ENCODE measurements at regions not wholly inside any gene's neighbourhood (a gene's known extent, or its start where the extent isn't known, plus 50 kb on each side); places are given as distances from the start of the nearest gene placed in this dataset.

- peak overlapping the region in 1 of 4 donors; percentile 36 for H3K27ac ChIP-seq
- no peaks in the 10 kb centered on the region for H3K9me3 ChIP-seq
- ATAC-seq (no peak), DNase-seq (peak in 1 of 4 donors; percentile 39)
- intact Hi-C loops (cut with DNase I), result no loop called here
- H3K4me3 ChIP-seq, result no peak overlapping the region
- H3K4me1 ChIP-seq, result peaks cover 3% of the 10 kb centered on the region
- no peak for TF ChIP-seq CTCF (IDR thresholded peaks at IDR 0.05)
- no peak for TF ChIP-seq POLR2A (IDR thresholded peaks at IDR 0.05)
- no peaks in the 10 kb centered on the region for H3K36me3 ChIP-seq (replicated peaks in 1 of 2; ENCODE audit: insufficient read depth in 1 of 2, low read depth in 2 of 2)
- H3K27me3 ChIP-seq, result no peaks in the 10 kb centered on the region
- 80 to 93% methylated on average over 10 of the region's 10 CpGs for WGBS, 2 donors
Observed at GRCh38 chr2:236866542-236867340, 218.9 kb upstream of the COPS8 start.

GRCh38 chr2:236867441-236868260 is 218.0 kb upstream of the COPS8 start:
- Histone ChIP-seq H3K4me1 (peaks cover 8% of the 10 kb centered on the region), H3K4me3 (no peak overlapping the region), H3K9me3 (no peaks in the 10 kb centered on the region), H3K36me3 (replicated peaks in 1 of 2; ENCODE audit: insufficient read depth in 1 of 2, low read depth in 2 of 2) (no peaks in the 10 kb centered on the region), H3K27me3 (no peaks in the 10 kb centered on the region), H3K27ac (no peak overlapping the region)
- TF ChIP-seq CTCF (IDR thresholded peaks at IDR 0.05) (no peak), POLR2A (IDR thresholded peaks at IDR 0.05) (no peak)
- intact Hi-C loops (cut with DNase I), result no loop called here
- DNase-seq (peak in 1 of 4 donors; percentile 0), ATAC-seq (no peak)
- 82 to 90% methylated on average over 9 to 12 of the region's 12 CpGs for WGBS, 2 donors

- Histone ChIP-seq H3K4me1 (peaks cover 8% of the 10 kb centered on the region), H3K27ac (no peak overlapping the region), H3K36me3 (replicated peaks in 1 of 2; ENCODE audit: insufficient read depth in 1 of 2, low read depth in 2 of 2) (no peaks in the 10 kb centered on the region), H3K9me3 (no peaks in the 10 kb centered on the region), H3K4me3 (no peak overlapping the region), H3K27me3 (no peaks in the 10 kb centered on the region)
- peak in 1 of 4 donors; percentile 0 for DNase-seq
- 40 to 52% methylated on average over 4 of the region's 4 CpGs for WGBS, 2 donors
- TF ChIP-seq POLR2A (IDR thresholded peaks at IDR 0.05), result no peak
- no peak for TF ChIP-seq CTCF (IDR thresholded peaks at IDR 0.05)
- intact Hi-C loops (cut with DNase I), result no loop called here
- ATAC-seq, result no peak
Observed at GRCh38 chr2:236870370-236870769, 215.3 kb upstream of the COPS8 start.

- peak; percentile 52 for ATAC-seq
- Histone ChIP-seq H3K9me3 (no peaks in the 10 kb centered on the region), H3K4me1 (peaks cover 8% of the 10 kb centered on the region), H3K36me3 (replicated peaks in 1 of 2; ENCODE audit: insufficient read depth in 1 of 2, low read depth in 2 of 2) (no peaks in the 10 kb centered on the region), H3K27me3 (no peaks in the 10 kb centered on the region), H3K27ac (peak overlapping the region in 1 of 4 donors; percentile 55), H3K4me3 (no peak overlapping the region)
- TF ChIP-seq POLR2A (IDR thresholded peaks at IDR 0.05) (no peak), CTCF (IDR thresholded peaks at IDR 0.05) (no peak)
- intact Hi-C loops (cut with DNase I), result no loop called here
- 55 to 87% methylated on average over 6 of the region's 6 CpGs for WGBS, 2 donors
- DNase-seq, result peak in 1 of 4 donors; percentile 76
Observed at GRCh38 chr2:236871500-236872001, 214.1 kb upstream of the COPS8 start.

Measured in body of pancreas (tissue), 4 donors.